ENCODE measurements at regions not wholly inside any gene's neighbourhood (a gene's known extent, or its start where the extent isn't known, plus 50 kb on each side); places are given as distances from the start of the nearest gene placed in this dataset.

DNA sequence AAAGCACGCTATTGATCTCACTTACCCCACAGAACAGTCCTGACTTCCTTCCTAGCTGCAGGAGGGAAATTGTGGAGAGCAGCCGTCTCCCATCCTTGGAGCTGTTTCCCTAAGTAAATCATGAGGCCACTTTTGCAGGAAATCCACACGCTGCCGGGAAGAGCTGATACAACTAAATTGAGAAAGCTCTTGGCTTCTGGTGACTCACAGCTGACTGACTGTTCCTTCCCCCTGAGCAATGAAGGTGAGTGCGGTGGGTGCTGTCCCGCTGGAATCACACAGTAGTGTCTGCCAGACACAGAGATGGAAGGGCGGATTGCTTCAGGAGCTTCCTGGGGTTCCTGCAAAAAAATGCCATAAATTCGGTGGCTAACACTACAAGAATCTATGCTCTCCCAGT is 268.9 kb downstream of the ASMT start:
- Histone ChIP-seq H3K9me3 (replicated peaks in 1 of 2; ENCODE audit: control insufficient read depth in 1 of 2, insufficient read depth in 1 of 2, low read length in 2 of 2) (peaks cover 15 to 22% of the 10 kb centered on the region in 2 donors), H3K27me3 (ENCODE audit: control insufficient read depth in 2 of 2, insufficient read depth in 2 of 2, low read length in 2 of 2) (peaks cover 0 to 6% of the 10 kb centered on the region in 2 donors), H4K20me1 (ENCODE audit: insufficient read depth, low read length) (no peaks in the 10 kb centered on the region), H3K79me2 (ENCODE audit: insufficient read depth, low read length) (no peaks in the 10 kb centered on the region), H3K4me1 (ENCODE audit: control insufficient read depth in 1 of 2, insufficient read depth in 2 of 2, low read length in 2 of 2) (no peaks in the 10 kb centered on the region), H3K27ac (ENCODE audit: low read depth in 1 of 2, low read length in 2 of 2) (no peak overlapping the region), H3K9ac (ENCODE audit: insufficient read depth, low read length, poor library complexity, severe bottlenecking) (no peak overlapping the region), H3K4me3 (replicated peaks in 1 of 3; ENCODE audit: low read depth in 2 of 3, low read length in 3 of 3) (no peak overlapping the region), H3K36me3 (replicated peaks in 1 of 2; ENCODE audit: control insufficient read depth in 1 of 2, insufficient read depth in 2 of 2, low read length in 2 of 2) (no peaks in the 10 kb centered on the region), H2AFZ (ENCODE audit: insufficient read depth, low read depth, low read length, poor library complexity, severe bottlenecking) (no peak overlapping the region), H3K4me2 (replicated peaks; ENCODE audit: extremely low read depth, low read length, poor library complexity, severe bottlenecking) (no peak overlapping the region)
- DNase-seq, result no peak
- 25% methylated on average over 4 of the region's 8 CpGs for WGBS (ENCODE audit: insufficient coverage)
- intact Hi-C loops (cut with micrococcal nuclease), result no loop called here
- no peak overlapping the region for H3K27ac Mint-ChIP-seq
- H3K4me1 Mint-ChIP-seq, result peaks cover 7% of the 10 kb centered on the region
- peaks cover 0 to 8% (median 2%) of the 10 kb centered on the region in 3 donors for H3K27me3 Mint-ChIP-seq (ENCODE audit: low read depth in 3 of 3)
- H3K9me3 Mint-ChIP-seq, result peaks cover 10 to 28% (median 18%) of the 10 kb centered on the region in 7 donors
- H3K4me3 Mint-ChIP-seq, result no peak overlapping the region
- H3K36me3 Mint-ChIP-seq, result no peaks in the 10 kb centered on the region
- TF ChIP-seq, protein P1, sequence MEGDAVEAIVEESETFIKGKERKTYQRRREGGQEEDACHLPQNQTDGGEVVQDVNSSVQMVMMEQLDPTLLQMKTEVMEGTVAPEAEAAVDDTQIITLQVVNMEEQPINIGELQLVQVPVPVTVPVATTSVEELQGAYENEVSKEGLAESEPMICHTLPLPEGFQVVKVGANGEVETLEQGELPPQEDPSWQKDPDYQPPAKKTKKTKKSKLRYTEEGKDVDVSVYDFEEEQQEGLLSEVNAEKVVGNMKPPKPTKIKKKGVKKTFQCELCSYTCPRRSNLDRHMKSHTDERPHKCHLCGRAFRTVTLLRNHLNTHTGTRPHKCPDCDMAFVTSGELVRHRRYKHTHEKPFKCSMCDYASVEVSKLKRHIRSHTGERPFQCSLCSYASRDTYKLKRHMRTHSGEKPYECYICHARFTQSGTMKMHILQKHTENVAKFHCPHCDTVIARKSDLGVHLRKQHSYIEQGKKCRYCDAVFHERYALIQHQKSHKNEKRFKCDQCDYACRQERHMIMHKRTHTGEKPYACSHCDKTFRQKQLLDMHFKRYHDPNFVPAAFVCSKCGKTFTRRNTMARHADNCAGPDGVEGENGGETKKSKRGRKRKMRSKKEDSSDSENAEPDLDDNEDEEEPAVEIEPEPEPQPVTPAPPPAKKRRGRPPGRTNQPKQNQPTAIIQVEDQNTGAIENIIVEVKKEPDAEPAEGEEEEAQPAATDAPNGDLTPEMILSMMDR (IDR thresholded peaks at IDR 0.05), result no peak

DNA sequence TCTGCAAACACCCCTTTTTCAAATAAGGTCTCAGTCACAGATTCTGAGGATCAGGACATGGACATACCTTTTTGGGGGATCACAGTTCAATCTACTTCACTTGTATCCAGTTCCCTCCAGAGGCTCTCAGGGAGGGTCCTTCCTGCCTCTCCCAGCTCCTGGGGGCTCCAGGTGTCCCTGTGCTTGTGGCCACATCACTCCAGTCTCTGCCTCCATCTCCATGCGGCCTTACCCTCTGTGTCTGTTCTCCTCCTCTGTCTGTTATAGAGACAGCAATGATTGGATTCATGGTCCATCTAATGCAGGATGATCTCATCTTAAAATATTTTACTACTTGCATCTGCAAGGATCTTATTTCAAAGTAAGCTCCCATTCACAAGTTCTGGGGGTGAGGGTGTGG is 269.6 kb downstream of the ASMT start:
- Mint-ChIP-seq H3K9me3 (peaks cover 4 to 24% (median 13%) of the 10 kb centered on the region in 7 donors), H3K27me3 (ENCODE audit: low read depth in 3 of 3) (peaks cover 0 to 8% (median 2%) of the 10 kb centered on the region in 3 donors)

More for the DNA sequence above, 269.6 kb downstream of the ASMT start:
- Mint-ChIP-seq H3K27ac (no peak overlapping the region), H3K36me3 (no peaks in the 10 kb centered on the region), H3K4me3 (no peak overlapping the region), H3K4me1 (peaks cover 7% of the 10 kb centered on the region)
- Histone ChIP-seq H3K4me2 (replicated peaks; ENCODE audit: extremely low read depth, low read length, poor library complexity, severe bottlenecking) (no peak overlapping the region), H3K36me3 (replicated peaks in 1 of 2; ENCODE audit: control insufficient read depth in 1 of 2, insufficient read depth in 2 of 2, low read length in 2 of 2) (no peaks in the 10 kb centered on the region), H3K4me3 (replicated peaks in 1 of 3; ENCODE audit: low read depth in 2 of 3, low read length in 3 of 3) (no peak overlapping the region), H3K79me2 (ENCODE audit: insufficient read depth, low read length) (no peaks in the 10 kb centered on the region), H3K27ac (ENCODE audit: low read depth in 1 of 2, low read length in 2 of 2) (no peak overlapping the region), H2AFZ (ENCODE audit: insufficient read depth, low read depth, low read length, poor library complexity, severe bottlenecking) (no peak overlapping the region), H3K27me3 (ENCODE audit: control insufficient read depth in 2 of 2, insufficient read depth in 2 of 2, low read length in 2 of 2) (peaks cover 0 to 6% of the 10 kb centered on the region in 2 donors), H3K9ac (ENCODE audit: insufficient read depth, low read length, poor library complexity, severe bottlenecking) (no peak overlapping the region), H3K9me3 (replicated peaks in 1 of 2; ENCODE audit: control insufficient read depth in 1 of 2, insufficient read depth in 1 of 2, low read length in 2 of 2) (peaks cover 11 to 16% of the 10 kb centered on the region in 2 donors), H4K20me1 (ENCODE audit: insufficient read depth, low read length) (no peaks in the 10 kb centered on the region), H3K4me1 (ENCODE audit: control insufficient read depth in 1 of 2, insufficient read depth in 2 of 2, low read length in 2 of 2) (no peaks in the 10 kb centered on the region)
- intact Hi-C loops (cut with micrococcal nuclease), result no loop called here
- no CpG with 5 or more reads among the region's 1 CpG for WGBS (ENCODE audit: insufficient coverage)
- TF ChIP-seq, protein P1 (IDR thresholded peaks at IDR 0.05), result no peak
- no peak for DNase-seq

Measured in CD14-positive monocyte (primary cell).